SH-SY5Y (cell line): ENCODE measurements at regions not wholly inside any gene's neighbourhood (a gene's known extent, or its start where the extent isn't known, plus 50 kb on each side); places are given as distances from the start of the nearest gene placed in this dataset.

Experiments
- GATA2 ChIP-seq: IDR thresholded peaks from 2 replicates; pipeline ENCODE4 v1.6.1; 2011; ENCODE audit warnings: mild to moderate bottlenecking, low read depth, low read length
- GATA3 ChIP-seq: IDR thresholded peaks from 2 replicates; pipeline ENCODE4 v1.6.1; 2011; ENCODE audit warnings: low read depth, mild to moderate bottlenecking, low read length, moderate library complexity

DNA sequence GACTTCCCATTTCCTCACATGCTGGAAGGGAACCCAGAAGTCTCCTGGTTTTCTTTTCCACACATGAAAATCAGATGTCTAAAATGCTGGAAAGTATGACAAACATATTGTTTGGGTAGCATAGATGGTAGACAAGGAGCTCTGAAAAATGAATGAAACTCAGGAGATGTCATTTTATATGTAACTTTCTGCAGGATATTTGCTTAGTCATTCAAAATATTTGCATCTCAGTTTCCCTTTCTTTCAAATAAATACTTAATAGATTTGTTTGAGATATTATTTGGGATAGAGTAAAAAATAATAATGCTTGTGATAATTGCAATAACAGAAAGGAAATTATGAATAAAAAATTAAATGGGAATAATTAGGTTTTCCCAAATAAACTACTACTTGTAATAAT, 298.9 kb upstream of the ADARB2 start:
- no peak for TF ChIP-seq GATA2
- no peak for TF ChIP-seq GATA3
